ACHN (cell line): ENCODE measurements at regions not wholly inside any gene's neighbourhood (a gene's known extent, or its start where the extent isn't known, plus 50 kb on each side); places are given as distances from the start of the nearest gene placed in this dataset.
"Not testable (repeated sequence)": the region's sequence is repeated elsewhere in the genome, so short reads cannot be mapped to it uniquely, and the experiment has no call there.

Experiments
- DNase-seq: peaks from one replicate; pipeline ENCODE4 v3.0.0-alpha.2; 2015
- in situ Hi-C: cut with HindIII; loops from 2 replicates; pipeline ENCODE4 v1.10.0; 2017; ENCODE audit warnings: low sequenced_read_pairs, low pct_ligation_motif_present, low pct_unique_long_range_greater_than_20kb

- no peak for DNase-seq
Measured at GRCh38 chr2:16240402-16240801, 300.1 kb downstream of the MYCN start.

GRCh38 chr2:16239296-16239850 lies 299.0 kb downstream of the MYCN start:
- in situ Hi-C loops = no loop called here
- no peak for DNase-seq

More at GRCh38 chr2:16240402-16240801, 300.1 kb downstream of the MYCN start:
- in situ Hi-C loops = no loop called here

GRCh38 chr2:16238786-16239185 lies 298.4 kb downstream of the MYCN start:
- in situ Hi-C loops = no loop called here
- no peak for DNase-seq

- in situ Hi-C loops = no loop called here
- no peak for DNase-seq
Measured at GRCh38 chr2:16238001-16238761, 297.8 kb downstream of the MYCN start.

GRCh38 chr2:16235747-16236146 lies 295.4 kb downstream of the MYCN start:
- no peak for DNase-seq
- in situ Hi-C loops = no loop called here

- in situ Hi-C loops = not testable (repeated sequence)
Measured at GRCh38 chr2:16235291-16235690, 294.9 kb downstream of the MYCN start.

GRCh38 chr2:16228951-16229350 lies 288.6 kb downstream of the MYCN start:
- DNase-seq = no peak
- in situ Hi-C loops = no loop called here

More at GRCh38 chr2:16235291-16235690, 294.9 kb downstream of the MYCN start:
- DNase-seq = not testable (repeated sequence)

GRCh38 chr2:16228471-16228870 lies 288.1 kb downstream of the MYCN start:
- DNase-seq = no peak
- in situ Hi-C loops = no loop called here

- no peak for DNase-seq
- in situ Hi-C loops = no loop called here
Measured at GRCh38 chr2:16227811-16228462, 287.6 kb downstream of the MYCN start.

- in situ Hi-C loops = no loop called here
- no peak for DNase-seq
Measured at GRCh38 chr2:16226943-16227664, 286.8 kb downstream of the MYCN start.

GRCh38 chr2:16226381-16226780 lies 286.0 kb downstream of the MYCN start:
- no peak for DNase-seq
- in situ Hi-C loops = no loop called here

GRCh38 chr2:16225545-16225944 lies 285.2 kb downstream of the MYCN start:
- no peak for DNase-seq
- in situ Hi-C loops = no loop called here

- in situ Hi-C loops = no loop called here
- no peak for DNase-seq
Measured at GRCh38 chr2:16225071-16225470, 284.7 kb downstream of the MYCN start.

GRCh38 chr2:16224298-16225045 lies 284.1 kb downstream of the MYCN start:
- in situ Hi-C loops = no loop called here
- no peak for DNase-seq

- in situ Hi-C loops = no loop called here
- DNase-seq = no peak
Measured at GRCh38 chr2:16223841-16224177, 283.5 kb downstream of the MYCN start.

GRCh38 chr2:16223161-16223840 lies 283.0 kb downstream of the MYCN start:
- in situ Hi-C loops = no loop called here
- no peak for DNase-seq

- in situ Hi-C loops = no loop called here
- no peak for DNase-seq
Measured at GRCh38 chr2:16222326-16222725, 282.0 kb downstream of the MYCN start.

- DNase-seq = no peak
- in situ Hi-C loops = no loop called here
Measured at GRCh38 chr2:16221461-16222010, 281.2 kb downstream of the MYCN start.
